ENCODE measurements at regions not wholly inside any gene's neighbourhood (a gene's known extent, or its start where the extent isn't known, plus 50 kb on each side); places are given as distances from the start of the nearest gene placed in this dataset.

DNA sequence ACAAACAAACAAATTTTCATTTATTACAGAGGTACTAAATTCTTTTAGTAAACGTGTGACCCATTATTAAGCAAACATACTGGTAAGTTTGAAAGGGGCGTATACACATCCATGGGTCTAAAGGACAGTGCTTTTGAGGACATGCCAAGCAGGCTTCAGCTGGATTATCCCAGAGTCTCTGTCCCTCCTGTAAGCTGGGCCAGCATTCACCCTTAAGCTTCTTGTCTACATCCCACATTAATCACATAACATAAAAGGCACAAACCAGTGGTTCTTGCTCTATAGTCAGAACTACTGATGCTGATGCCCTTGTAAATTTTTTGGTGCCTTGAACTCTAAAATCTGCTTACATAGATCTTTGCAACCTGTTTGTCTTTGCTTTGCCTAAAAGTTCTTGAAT, 150.8 kb upstream of the BNIP2 start:
- TF ChIP-seq CTCF (conservative IDR thresholded peaks at IDR 0.05) (no peak), ZFX (IDR thresholded peaks at IDR 0.05) (no peak)
